ENCODE measurements at regions not wholly inside any gene's neighbourhood (a gene's known extent, or its start where the extent isn't known, plus 50 kb on each side); places are given as distances from the start of the nearest gene placed in this dataset.

GRCh38 chr17:51527225-51527982 is 267.1 kb downstream of the UTP18 start:
- H3K36me3 ChIP-seq (ENCODE audit: control insufficient read depth in 1 of 2, insufficient read depth in 2 of 2, low read length in 2 of 2): no peaks in the 10 kb centered on the region
- no peak overlapping the region for H3K4me3 ChIP-seq (ENCODE audit: low read depth in 1 of 2, low read length in 2 of 2)
- no peak overlapping the region for H3K27ac ChIP-seq (ENCODE audit: low read length)
- no peaks in the 10 kb centered on the region for H3K4me1 ChIP-seq (ENCODE audit: control insufficient read depth in 1 of 2, insufficient read depth in 2 of 2, low read length in 2 of 2)
- H3K27me3 ChIP-seq (ENCODE audit: low read depth, low read length): no peaks in the 10 kb centered on the region
- H3K9me3 ChIP-seq (ENCODE audit: control insufficient read depth in 1 of 2, low read length in 2 of 2): peaks cover 0 to 8% of the 10 kb centered on the region in 2 donors

- H3K4me3 ChIP-seq (ENCODE audit: low read depth in 1 of 2, low read length in 2 of 2): no peak overlapping the region
- no peaks in the 10 kb centered on the region for H3K4me1 ChIP-seq (ENCODE audit: control insufficient read depth in 1 of 2, insufficient read depth in 2 of 2, low read length in 2 of 2)
- H3K9me3 ChIP-seq (ENCODE audit: control insufficient read depth in 1 of 2, low read length in 2 of 2): peaks cover 0 to 8% of the 10 kb centered on the region in 2 donors
- H3K27me3 ChIP-seq (ENCODE audit: low read depth, low read length): no peaks in the 10 kb centered on the region
- H3K36me3 ChIP-seq (ENCODE audit: control insufficient read depth in 1 of 2, insufficient read depth in 2 of 2, low read length in 2 of 2): no peaks in the 10 kb centered on the region
- no peak overlapping the region for H3K27ac ChIP-seq (ENCODE audit: low read length)
These were observed 267.8 kb downstream of the UTP18 start for GRCh38 chr17:51528111-51528510.

GRCh38 chr17:51533219-51533618 is 272.9 kb downstream of the UTP18 start:
- Histone ChIP-seq H3K4me1 (ENCODE audit: control insufficient read depth in 1 of 2, insufficient read depth in 2 of 2, low read length in 2 of 2) (no peaks in the 10 kb centered on the region), H3K9me3 (ENCODE audit: control insufficient read depth in 1 of 2, low read length in 2 of 2) (no peaks in the 10 kb centered on the region), H3K36me3 (ENCODE audit: control insufficient read depth in 1 of 2, insufficient read depth in 2 of 2, low read length in 2 of 2) (no peaks in the 10 kb centered on the region)

GRCh38 chr17:51533821-51534220 is 273.5 kb downstream of the UTP18 start:
- H3K36me3 ChIP-seq (ENCODE audit: control insufficient read depth in 1 of 2, insufficient read depth in 2 of 2, low read length in 2 of 2): no peaks in the 10 kb centered on the region

More at GRCh38 chr17:51533219-51533618, 272.9 kb downstream of the UTP18 start:
- H3K27ac ChIP-seq (ENCODE audit: low read length): no peak overlapping the region
- no peak overlapping the region for H3K4me3 ChIP-seq (ENCODE audit: low read depth in 1 of 2, low read length in 2 of 2)
- peaks cover 3% of the 10 kb centered on the region for H3K27me3 ChIP-seq (ENCODE audit: low read depth, low read length)

GRCh38 chr17:51536627-51537026 is 276.3 kb downstream of the UTP18 start:
- peaks cover 3% of the 10 kb centered on the region for H3K27me3 ChIP-seq (ENCODE audit: low read depth, low read length)
- H3K9me3 ChIP-seq (ENCODE audit: control insufficient read depth in 1 of 2, low read length in 2 of 2): no peaks in the 10 kb centered on the region
- no peaks in the 10 kb centered on the region for H3K36me3 ChIP-seq (ENCODE audit: control insufficient read depth in 1 of 2, insufficient read depth in 2 of 2, low read length in 2 of 2)
- H3K27ac ChIP-seq (ENCODE audit: low read length): no peak overlapping the region
- no peak overlapping the region for H3K4me3 ChIP-seq (ENCODE audit: low read depth in 1 of 2, low read length in 2 of 2)
- no peaks in the 10 kb centered on the region for H3K4me1 ChIP-seq (ENCODE audit: control insufficient read depth in 1 of 2, insufficient read depth in 2 of 2, low read length in 2 of 2)

More at GRCh38 chr17:51533821-51534220, 273.5 kb downstream of the UTP18 start:
- H3K9me3 ChIP-seq (ENCODE audit: control insufficient read depth in 1 of 2, low read length in 2 of 2): no peaks in the 10 kb centered on the region
- H3K4me1 ChIP-seq (ENCODE audit: control insufficient read depth in 1 of 2, insufficient read depth in 2 of 2, low read length in 2 of 2): no peaks in the 10 kb centered on the region
- H3K27me3 ChIP-seq (ENCODE audit: low read depth, low read length): peaks cover 3% of the 10 kb centered on the region
- H3K4me3 ChIP-seq (ENCODE audit: low read depth in 1 of 2, low read length in 2 of 2): no peak overlapping the region
- no peak overlapping the region for H3K27ac ChIP-seq (ENCODE audit: low read length)

GRCh38 chr17:51537996-51538550 is 277.7 kb downstream of the UTP18 start:
- no peaks in the 10 kb centered on the region for H3K36me3 ChIP-seq (ENCODE audit: control insufficient read depth in 1 of 2, insufficient read depth in 2 of 2, low read length in 2 of 2)
- no peaks in the 10 kb centered on the region for H3K4me1 ChIP-seq (ENCODE audit: control insufficient read depth in 1 of 2, insufficient read depth in 2 of 2, low read length in 2 of 2)
- no peaks in the 10 kb centered on the region for H3K9me3 ChIP-seq (ENCODE audit: control insufficient read depth in 1 of 2, low read length in 2 of 2)
- H3K27ac ChIP-seq (ENCODE audit: low read length): no peak overlapping the region
- no peak overlapping the region for H3K4me3 ChIP-seq (ENCODE audit: low read depth in 1 of 2, low read length in 2 of 2)
- H3K27me3 ChIP-seq (ENCODE audit: low read depth, low read length): peaks cover 3% of the 10 kb centered on the region

GRCh38 chr17:51540151-51540550 is 279.8 kb downstream of the UTP18 start:
- Histone ChIP-seq H3K4me1 (ENCODE audit: control insufficient read depth in 1 of 2, insufficient read depth in 2 of 2, low read length in 2 of 2) (no peaks in the 10 kb centered on the region), H3K27ac (ENCODE audit: low read length) (no peak overlapping the region), H3K9me3 (ENCODE audit: control insufficient read depth in 1 of 2, low read length in 2 of 2) (no peaks in the 10 kb centered on the region), H3K36me3 (ENCODE audit: control insufficient read depth in 1 of 2, insufficient read depth in 2 of 2, low read length in 2 of 2) (no peaks in the 10 kb centered on the region), H3K27me3 (ENCODE audit: low read depth, low read length) (peaks cover 3% of the 10 kb centered on the region), H3K4me3 (ENCODE audit: low read depth in 1 of 2, low read length in 2 of 2) (no peak overlapping the region)

GRCh38 chr17:51541215-51541614 is 280.9 kb downstream of the UTP18 start:
- Histone ChIP-seq H3K27me3 (ENCODE audit: low read depth, low read length) (peaks cover 3% of the 10 kb centered on the region), H3K4me1 (ENCODE audit: control insufficient read depth in 1 of 2, insufficient read depth in 2 of 2, low read length in 2 of 2) (no peaks in the 10 kb centered on the region), H3K9me3 (ENCODE audit: control insufficient read depth in 1 of 2, low read length in 2 of 2) (no peaks in the 10 kb centered on the region), H3K4me3 (ENCODE audit: low read depth in 1 of 2, low read length in 2 of 2) (no peak overlapping the region), H3K36me3 (ENCODE audit: control insufficient read depth in 1 of 2, insufficient read depth in 2 of 2, low read length in 2 of 2) (no peaks in the 10 kb centered on the region), H3K27ac (ENCODE audit: low read length) (no peak overlapping the region)

- Histone ChIP-seq H3K27me3 (ENCODE audit: low read depth, low read length) (no peaks in the 10 kb centered on the region), H3K27ac (ENCODE audit: low read length) (no peak overlapping the region), H3K9me3 (ENCODE audit: control insufficient read depth in 1 of 2, low read length in 2 of 2) (no peaks in the 10 kb centered on the region), H3K4me1 (ENCODE audit: control insufficient read depth in 1 of 2, insufficient read depth in 2 of 2, low read length in 2 of 2) (no peaks in the 10 kb centered on the region), H3K36me3 (ENCODE audit: control insufficient read depth in 1 of 2, insufficient read depth in 2 of 2, low read length in 2 of 2) (no peaks in the 10 kb centered on the region), H3K4me3 (ENCODE audit: low read depth in 1 of 2, low read length in 2 of 2) (no peak overlapping the region)
These were observed 285.8 kb downstream of the UTP18 start for GRCh38 chr17:51546114-51546513.

- no peak overlapping the region for H3K27ac ChIP-seq (ENCODE audit: low read length)
- H3K27me3 ChIP-seq (ENCODE audit: low read depth, low read length): no peaks in the 10 kb centered on the region
- no peaks in the 10 kb centered on the region for H3K36me3 ChIP-seq (ENCODE audit: control insufficient read depth in 1 of 2, insufficient read depth in 2 of 2, low read length in 2 of 2)
- no peak overlapping the region for H3K4me3 ChIP-seq (ENCODE audit: low read depth in 1 of 2, low read length in 2 of 2)
- H3K4me1 ChIP-seq (ENCODE audit: control insufficient read depth in 1 of 2, insufficient read depth in 2 of 2, low read length in 2 of 2): no peaks in the 10 kb centered on the region
- H3K9me3 ChIP-seq (ENCODE audit: control insufficient read depth in 1 of 2, low read length in 2 of 2): no peaks in the 10 kb centered on the region
These were observed 287.8 kb downstream of the UTP18 start for GRCh38 chr17:51548125-51548524.

GRCh38 chr17:51555153-51555552 is 294.8 kb downstream of the UTP18 start:
- Histone ChIP-seq H3K27me3 (ENCODE audit: low read depth, low read length) (no peaks in the 10 kb centered on the region), H3K4me1 (ENCODE audit: control insufficient read depth in 1 of 2, insufficient read depth in 2 of 2, low read length in 2 of 2) (no peaks in the 10 kb centered on the region), H3K9me3 (ENCODE audit: control insufficient read depth in 1 of 2, low read length in 2 of 2) (no peaks in the 10 kb centered on the region), H3K36me3 (ENCODE audit: control insufficient read depth in 1 of 2, insufficient read depth in 2 of 2, low read length in 2 of 2) (no peaks in the 10 kb centered on the region), H3K4me3 (ENCODE audit: low read depth in 1 of 2, low read length in 2 of 2) (no peak overlapping the region), H3K27ac (ENCODE audit: low read length) (no peak overlapping the region)

- Histone ChIP-seq H3K27me3 (ENCODE audit: low read depth, low read length) (no peaks in the 10 kb centered on the region), H3K27ac (ENCODE audit: low read length) (no peak overlapping the region), H3K9me3 (ENCODE audit: control insufficient read depth in 1 of 2, low read length in 2 of 2) (no peaks in the 10 kb centered on the region), H3K4me3 (ENCODE audit: low read depth in 1 of 2, low read length in 2 of 2) (no peak overlapping the region), H3K4me1 (ENCODE audit: control insufficient read depth in 1 of 2, insufficient read depth in 2 of 2, low read length in 2 of 2) (no peaks in the 10 kb centered on the region), H3K36me3 (ENCODE audit: control insufficient read depth in 1 of 2, insufficient read depth in 2 of 2, low read length in 2 of 2) (no peaks in the 10 kb centered on the region)
These were observed 299.4 kb downstream of the UTP18 start for GRCh38 chr17:51559778-51560177.

Data from muscle layer of duodenum (tissue), 2 donors.